ENCODE measurements at regions not wholly inside any gene's neighbourhood (a gene's known extent, or its start where the extent isn't known, plus 50 kb on each side); places are given as distances from the start of the nearest gene placed in this dataset.

DNA sequence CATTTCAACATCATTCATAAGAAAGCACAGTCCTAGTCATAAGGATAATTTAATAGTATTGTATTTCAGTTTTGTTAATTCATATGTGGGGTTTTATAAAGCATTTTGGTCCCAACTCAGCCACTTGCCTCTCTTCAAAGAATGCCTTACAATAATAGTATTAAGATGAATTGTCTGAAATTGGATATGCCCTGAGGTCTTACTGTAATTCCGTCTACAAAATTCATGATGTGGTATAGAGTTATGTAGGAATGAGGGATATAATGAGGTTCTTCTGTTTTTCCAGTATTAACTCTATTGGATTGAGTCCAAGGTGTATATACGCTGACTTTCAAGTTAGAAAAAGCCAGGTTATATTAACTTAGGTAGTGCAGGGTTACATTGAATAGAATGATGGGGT lies 177.0 kb downstream of the GOLIM4 start:
- CTCF ChIA-PET, result interaction anchor here (1.0 to 2.5 kb wide), 2 partner anchors 9 to 21 kb away, joined by 3 to 7 read pairs; no protein-coding TSS in a partner anchor
- POLR2A ChIA-PET, result no interaction called here
- DNase-seq (ENCODE audit: extremely low spot score), result no peak
- TF ChIP-seq CTCF (IDR thresholded peaks at IDR 0.05; ENCODE audit: control extremely low read depth, extremely low read depth, low read depth, missing control alignments), result no peak

DNA sequence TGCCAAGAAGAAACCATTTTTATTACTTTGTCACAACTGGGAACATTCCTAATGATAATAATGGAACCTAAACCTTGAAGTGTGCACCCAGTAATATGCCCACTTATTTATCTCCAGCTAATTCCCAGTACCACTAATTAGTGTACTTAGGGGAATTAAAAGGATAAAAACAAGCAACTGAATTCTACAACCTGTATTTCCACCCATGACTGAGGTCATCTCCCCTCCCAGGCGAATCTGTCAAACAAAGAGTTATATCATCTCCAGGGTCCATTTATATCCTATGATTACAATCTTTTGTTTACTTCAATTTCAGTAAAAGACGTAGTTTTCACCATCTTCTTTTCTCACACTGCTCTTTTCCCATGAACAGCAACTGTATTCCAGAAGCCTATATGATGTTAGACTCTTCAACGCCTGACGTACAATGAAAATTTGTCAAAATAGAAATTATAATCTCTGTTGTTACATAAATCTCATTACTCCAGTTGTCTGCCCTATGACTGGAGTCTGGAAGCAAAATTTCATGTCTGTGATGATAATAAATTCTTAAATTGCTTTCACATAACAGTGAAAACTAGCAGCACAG lies 177.6 kb downstream of the GOLIM4 start:
- ChIA-PET POLR2A (no interaction called here), CTCF (no interaction called here)
- DNase-seq (ENCODE audit: extremely low spot score), result no peak
- no peak for TF ChIP-seq CTCF (IDR thresholded peaks at IDR 0.05; ENCODE audit: control extremely low read depth, extremely low read depth, low read depth, missing control alignments)

GRCh38 chr3:167913219-167913835 lies 177.8 kb downstream of the SERPINI1 start:
- no peak for DNase-seq (ENCODE audit: extremely low spot score)
- no peak for TF ChIP-seq CTCF (IDR thresholded peaks at IDR 0.05; ENCODE audit: control extremely low read depth, extremely low read depth, low read depth, missing control alignments)
- CTCF ChIA-PET, result interaction anchor here (0.9 to 1.7 kb wide), 3 partner anchors 11 to 31 kb away, joined by 3 to 5 read pairs (median 3); no protein-coding TSS in a partner anchor
- POLR2A ChIA-PET, result no interaction called here

DNA sequence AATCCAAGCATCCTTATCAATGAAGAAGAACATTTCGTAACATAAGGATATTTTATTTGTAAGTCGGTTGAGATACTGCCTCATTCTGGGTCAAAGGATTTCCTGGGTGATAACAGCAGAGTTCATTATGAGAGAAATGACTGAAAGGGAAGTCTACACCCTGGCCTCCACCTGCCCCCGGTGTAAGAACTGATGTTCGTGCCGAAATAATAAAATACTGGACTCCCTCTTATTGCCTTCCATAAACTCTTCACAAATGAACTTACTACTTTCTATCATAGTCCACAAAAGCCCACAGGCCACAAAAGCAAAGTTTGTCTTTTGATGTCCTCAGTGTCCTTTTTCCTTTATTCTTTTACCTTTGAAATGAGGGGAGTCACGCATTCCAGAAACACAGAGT lies 174.4 kb downstream of the SERPINI1 start:
- DNase-seq (ENCODE audit: extremely low spot score), result no peak
- POLR2A ChIA-PET, result no interaction called here
- TF ChIP-seq CTCF (IDR thresholded peaks at IDR 0.05; ENCODE audit: control extremely low read depth, extremely low read depth, low read depth, missing control alignments), result no peak
- CTCF ChIA-PET, result no interaction called here

- ChIA-PET CTCF (interaction anchor here (1.5 kb wide), 1 partner anchor 13 kb away, joined by 4 read pairs; no protein-coding TSS in a partner anchor), POLR2A (no interaction called here)
- TF ChIP-seq CTCF (IDR thresholded peaks at IDR 0.05; ENCODE audit: control extremely low read depth, extremely low read depth, low read depth, missing control alignments), result no peak
- DNase-seq (ENCODE audit: extremely low spot score), result no peak
These were observed 174.0 kb downstream of the SERPINI1 start for GRCh38 chr3:167909504-167909896.

GRCh38 chr3:167908746-167909503 lies 173.4 kb downstream of the SERPINI1 start:
- no peak for DNase-seq (ENCODE audit: extremely low spot score)
- ChIA-PET CTCF (interaction anchor here (1.5 kb wide), 1 partner anchor 13 kb away, joined by 4 read pairs; no protein-coding TSS in a partner anchor), POLR2A (no interaction called here)
- no peak for TF ChIP-seq CTCF (IDR thresholded peaks at IDR 0.05; ENCODE audit: control extremely low read depth, extremely low read depth, low read depth, missing control alignments)

Data from GM10248 (cell line).